ENCODE measurements at regions not wholly inside any gene's neighbourhood (a gene's known extent, or its start where the extent isn't known, plus 50 kb on each side); places are given as distances from the start of the nearest gene placed in this dataset.
"Not testable (repeated sequence)": the region's sequence is repeated elsewhere in the genome, so short reads cannot be mapped to it uniquely, and the experiment has no call there.

DNA sequence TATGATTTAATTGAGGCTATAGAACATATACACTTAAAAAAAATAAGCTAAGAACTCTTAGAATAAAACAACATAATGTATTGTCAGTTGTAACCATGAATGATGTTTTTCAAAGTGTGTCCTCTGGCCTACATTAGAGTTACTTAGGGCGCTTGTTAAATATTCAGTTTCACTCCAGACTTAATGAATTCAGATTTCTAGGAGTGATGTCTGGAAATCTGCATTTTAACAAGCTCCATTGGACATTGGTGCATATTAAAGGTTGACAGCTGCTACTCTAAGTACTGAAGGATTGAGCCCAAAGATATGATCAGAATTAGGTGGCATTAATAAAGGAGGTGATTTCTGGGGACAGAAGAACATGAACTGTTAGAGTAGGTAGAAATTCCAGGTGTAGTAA lies 66.9 kb upstream of the LRRC37A2 start:
- TF ChIP-seq, protein P1, sequence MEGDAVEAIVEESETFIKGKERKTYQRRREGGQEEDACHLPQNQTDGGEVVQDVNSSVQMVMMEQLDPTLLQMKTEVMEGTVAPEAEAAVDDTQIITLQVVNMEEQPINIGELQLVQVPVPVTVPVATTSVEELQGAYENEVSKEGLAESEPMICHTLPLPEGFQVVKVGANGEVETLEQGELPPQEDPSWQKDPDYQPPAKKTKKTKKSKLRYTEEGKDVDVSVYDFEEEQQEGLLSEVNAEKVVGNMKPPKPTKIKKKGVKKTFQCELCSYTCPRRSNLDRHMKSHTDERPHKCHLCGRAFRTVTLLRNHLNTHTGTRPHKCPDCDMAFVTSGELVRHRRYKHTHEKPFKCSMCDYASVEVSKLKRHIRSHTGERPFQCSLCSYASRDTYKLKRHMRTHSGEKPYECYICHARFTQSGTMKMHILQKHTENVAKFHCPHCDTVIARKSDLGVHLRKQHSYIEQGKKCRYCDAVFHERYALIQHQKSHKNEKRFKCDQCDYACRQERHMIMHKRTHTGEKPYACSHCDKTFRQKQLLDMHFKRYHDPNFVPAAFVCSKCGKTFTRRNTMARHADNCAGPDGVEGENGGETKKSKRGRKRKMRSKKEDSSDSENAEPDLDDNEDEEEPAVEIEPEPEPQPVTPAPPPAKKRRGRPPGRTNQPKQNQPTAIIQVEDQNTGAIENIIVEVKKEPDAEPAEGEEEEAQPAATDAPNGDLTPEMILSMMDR (conservative IDR thresholded peaks at IDR 0.05 in 1 of 2, IDR thresholded peaks at IDR 0.05 in 1 of 2; ENCODE audit: low read depth in 1 of 2, low read length in 2 of 2): not testable (repeated sequence)
- TF ChIP-seq EZH2 (IDR thresholded peaks at IDR 0.05; ENCODE audit: low read length, missing control alignments): not testable (repeated sequence)
